ENCODE measurements at regions not wholly inside any gene's neighbourhood (a gene's known extent, or its start where the extent isn't known, plus 50 kb on each side); places are given as distances from the start of the nearest gene placed in this dataset.

- TF ChIP-seq GATA3 (IDR thresholded peaks at IDR 0.05; ENCODE audit: low read depth, low read length) (no peak), GATA2 (IDR thresholded peaks at IDR 0.05; ENCODE audit: low read depth, low read length) (no peak)
Measured at GRCh38 chr16:72689851-72690250, 358.1 kb downstream of the ZFHX3 start.
